ENCODE measurements at regions not wholly inside any gene's neighbourhood (a gene's known extent, or its start where the extent isn't known, plus 50 kb on each side); places are given as distances from the start of the nearest gene placed in this dataset.

- TF ChIP-seq POLR2AphosphoS5 (IDR thresholded peaks at IDR 0.05; ENCODE audit: low read depth, low read length) (no peak), POLR2A (IDR thresholded peaks at IDR 0.05; ENCODE audit: low read depth, low read length) (no peak; the same call in 1 of the 2 replicates)
Measured at GRCh38 chr7:130899638-130900401, 165.8 kb upstream of the KLF14 start.

Data from GM12892 (cell line).